GM13976 (cell line): ENCODE measurements at regions not wholly inside any gene's neighbourhood (a gene's known extent, or its start where the extent isn't known, plus 50 kb on each side); places are given as distances from the start of the nearest gene placed in this dataset.

Source experiments
- DNase-seq: peaks from one replicate; pipeline ENCODE4 v3.0.0; 2012; ENCODE audit warnings: low spot score
- in situ Hi-C: fragments of 300-500 bp; cut with MboI; formaldehyde crosslinking; loops from one replicate; pipeline ENCODE4 v1.12.0; 2022; ENCODE audit warnings: low sequenced_read_pairs, mixed read lengths, inconsistent platforms; ENCODE audit not compliant: unreplicated experiment
- TF ChIP-seq, protein P1 (sequence below): IDR thresholded peaks from 2 replicates; pipeline ENCODE4 v1.5.1; 2012; ENCODE audit warnings: borderline replicate concordance, mild to moderate bottlenecking; ENCODE audit not compliant: insufficient read depth; ENCODE audit errors: extremely low read depth, missing control alignments, control extremely low read depth

DNA sequence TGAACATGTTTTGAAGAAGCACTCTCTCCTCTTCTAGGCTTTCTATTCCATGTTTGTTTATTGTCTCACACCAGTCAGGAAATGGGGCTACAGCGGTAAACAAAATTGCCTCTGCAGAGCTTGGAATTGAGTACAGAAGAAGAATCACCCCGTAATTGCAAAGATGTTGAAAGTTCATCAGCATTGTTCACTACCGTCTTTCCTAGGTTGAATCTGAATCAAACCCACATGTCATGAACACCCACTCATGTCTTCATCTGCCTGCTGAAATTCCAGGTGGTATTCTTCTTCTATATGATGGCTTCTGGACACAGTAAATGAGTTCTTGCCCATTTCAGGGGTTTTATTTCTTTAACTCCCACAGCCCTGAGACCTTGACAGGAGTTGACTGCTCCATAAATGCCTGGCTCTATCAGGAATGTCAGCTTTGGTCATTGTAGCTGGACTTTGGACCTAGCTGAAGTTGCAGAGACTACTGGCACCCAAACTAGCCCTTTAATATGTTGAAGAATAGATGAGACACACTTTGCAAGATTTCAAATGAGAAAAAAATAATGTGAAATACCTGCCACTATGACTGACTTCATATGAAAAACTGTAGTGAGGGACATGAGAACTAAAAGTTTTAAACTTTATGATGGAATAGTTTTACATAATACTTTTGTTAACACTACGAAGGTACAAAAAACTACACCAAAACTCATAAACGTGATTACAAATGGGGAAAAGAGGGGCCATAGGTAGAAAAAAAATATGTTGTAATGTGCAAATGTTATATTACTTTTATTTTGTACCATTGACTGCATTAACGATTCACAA is 1235.3 kb upstream of the ZEB2 start:
- TF ChIP-seq, protein P1, sequence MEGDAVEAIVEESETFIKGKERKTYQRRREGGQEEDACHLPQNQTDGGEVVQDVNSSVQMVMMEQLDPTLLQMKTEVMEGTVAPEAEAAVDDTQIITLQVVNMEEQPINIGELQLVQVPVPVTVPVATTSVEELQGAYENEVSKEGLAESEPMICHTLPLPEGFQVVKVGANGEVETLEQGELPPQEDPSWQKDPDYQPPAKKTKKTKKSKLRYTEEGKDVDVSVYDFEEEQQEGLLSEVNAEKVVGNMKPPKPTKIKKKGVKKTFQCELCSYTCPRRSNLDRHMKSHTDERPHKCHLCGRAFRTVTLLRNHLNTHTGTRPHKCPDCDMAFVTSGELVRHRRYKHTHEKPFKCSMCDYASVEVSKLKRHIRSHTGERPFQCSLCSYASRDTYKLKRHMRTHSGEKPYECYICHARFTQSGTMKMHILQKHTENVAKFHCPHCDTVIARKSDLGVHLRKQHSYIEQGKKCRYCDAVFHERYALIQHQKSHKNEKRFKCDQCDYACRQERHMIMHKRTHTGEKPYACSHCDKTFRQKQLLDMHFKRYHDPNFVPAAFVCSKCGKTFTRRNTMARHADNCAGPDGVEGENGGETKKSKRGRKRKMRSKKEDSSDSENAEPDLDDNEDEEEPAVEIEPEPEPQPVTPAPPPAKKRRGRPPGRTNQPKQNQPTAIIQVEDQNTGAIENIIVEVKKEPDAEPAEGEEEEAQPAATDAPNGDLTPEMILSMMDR = no peak
- in situ Hi-C loops = no loop called here

DNA sequence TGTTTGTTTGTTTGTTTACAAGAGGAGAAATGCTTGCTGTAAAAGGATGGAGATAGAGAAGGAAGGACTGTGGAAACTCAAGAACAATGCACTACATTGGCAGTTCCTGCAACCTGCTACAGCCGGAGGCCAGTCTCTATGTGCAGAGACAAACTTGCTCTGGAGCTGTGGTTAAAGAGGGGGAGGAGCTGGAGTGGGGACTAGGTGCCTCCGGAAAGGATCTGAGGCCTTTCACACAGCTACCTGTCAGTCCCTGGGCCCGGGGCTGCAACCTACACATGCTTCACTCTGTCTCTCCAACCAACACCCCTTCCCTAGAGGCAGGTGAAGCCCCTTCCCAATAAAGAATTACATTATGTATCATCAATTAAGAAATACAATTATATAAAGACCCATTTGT is 1234.0 kb upstream of the ZEB2 start:
- in situ Hi-C loops = no loop called here
- no peak for DNase-seq
- TF ChIP-seq, protein P1 = no peak

More for the DNA sequence above, 1235.3 kb upstream of the ZEB2 start:
- no peak for DNase-seq

DNA sequence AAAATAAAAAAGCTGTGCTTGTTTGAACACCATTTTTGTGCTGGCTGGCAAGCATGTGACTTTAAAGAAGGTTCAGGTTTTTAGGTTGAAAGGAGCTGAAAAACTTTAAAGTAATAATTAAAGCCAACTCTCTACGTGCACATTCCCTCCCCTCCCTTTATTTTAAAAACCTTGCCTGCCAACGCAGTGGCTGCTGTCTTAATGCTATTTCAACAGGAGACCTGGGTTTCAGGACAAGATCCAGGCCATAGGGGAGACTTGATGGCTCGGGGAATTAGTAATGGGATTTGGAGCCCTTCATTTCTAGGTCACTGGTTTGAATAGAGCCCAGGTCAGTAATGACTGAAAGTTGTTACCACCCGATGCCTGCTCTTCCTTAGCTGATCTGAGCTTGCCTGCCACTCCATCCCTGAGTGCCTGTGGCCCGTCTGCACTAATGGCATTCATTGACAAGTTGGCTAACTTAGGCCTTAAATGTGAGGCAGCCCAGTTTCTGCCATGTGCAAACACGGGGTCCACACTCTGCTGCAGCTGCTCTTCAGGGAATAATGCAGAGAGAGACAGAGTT is 1233.2 kb upstream of the ZEB2 start:
- DNase-seq = no peak
- in situ Hi-C loops = no loop called here
- TF ChIP-seq, protein P1 = no peak

DNA sequence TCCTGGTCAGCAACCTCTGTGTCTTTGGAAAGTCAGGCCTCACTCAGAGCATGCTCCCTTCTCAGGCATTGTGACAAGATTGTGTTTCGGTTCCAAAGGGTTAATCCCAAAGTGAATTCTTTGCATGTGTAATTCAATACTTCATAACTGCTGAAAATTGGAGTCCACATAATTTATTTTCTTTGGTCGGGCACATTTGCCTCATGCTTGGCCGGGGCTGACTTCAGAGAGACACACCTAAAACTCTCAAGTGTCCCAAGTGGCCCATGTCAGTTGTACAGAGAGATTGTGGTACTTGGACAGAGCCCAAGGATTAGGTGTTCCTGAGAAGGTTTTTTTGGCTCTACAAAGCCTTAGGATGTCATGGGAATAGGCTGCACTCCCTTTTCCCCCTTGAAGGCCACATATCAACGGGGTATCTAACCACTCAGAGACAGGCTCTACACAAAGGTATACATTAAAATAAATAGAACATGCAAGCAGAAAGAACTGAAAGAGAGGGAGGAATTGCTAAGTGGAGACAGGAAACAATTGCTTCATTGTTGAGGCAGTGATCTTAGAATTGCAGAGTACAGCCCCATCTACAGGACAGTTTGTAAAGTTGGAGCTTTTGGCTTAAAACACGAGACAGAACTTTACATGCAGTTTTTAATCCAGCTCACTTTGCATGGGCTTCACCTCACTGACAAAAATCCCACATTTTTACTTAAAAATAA is 1232.3 kb upstream of the ZEB2 start:
- TF ChIP-seq, protein P1 = peak; percentile 52
- peak; percentile 10 for DNase-seq
- in situ Hi-C loops = no loop called here

DNA sequence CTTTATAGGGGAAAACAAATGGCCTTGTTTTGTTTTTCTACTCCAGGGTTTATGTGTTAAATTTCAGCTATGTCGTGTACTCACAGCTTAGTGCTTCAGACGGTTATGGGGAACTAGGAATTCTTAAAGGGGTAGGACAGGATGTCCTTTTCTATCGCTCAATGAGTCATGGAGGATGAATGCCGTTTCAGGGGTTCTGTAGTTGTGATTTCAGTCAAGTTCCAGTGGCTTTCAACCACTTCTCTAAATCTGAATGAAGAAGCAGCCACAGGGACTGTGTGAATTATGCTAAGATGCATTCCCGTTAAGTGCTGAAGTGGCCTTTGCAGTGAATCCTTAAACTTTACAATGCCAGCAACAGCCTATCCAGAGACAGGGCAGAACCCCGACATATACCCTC is 1231.7 kb upstream of the ZEB2 start:
- in situ Hi-C loops = no loop called here
- DNase-seq = peak; percentile 11
- TF ChIP-seq, protein P1 = no peak

DNA sequence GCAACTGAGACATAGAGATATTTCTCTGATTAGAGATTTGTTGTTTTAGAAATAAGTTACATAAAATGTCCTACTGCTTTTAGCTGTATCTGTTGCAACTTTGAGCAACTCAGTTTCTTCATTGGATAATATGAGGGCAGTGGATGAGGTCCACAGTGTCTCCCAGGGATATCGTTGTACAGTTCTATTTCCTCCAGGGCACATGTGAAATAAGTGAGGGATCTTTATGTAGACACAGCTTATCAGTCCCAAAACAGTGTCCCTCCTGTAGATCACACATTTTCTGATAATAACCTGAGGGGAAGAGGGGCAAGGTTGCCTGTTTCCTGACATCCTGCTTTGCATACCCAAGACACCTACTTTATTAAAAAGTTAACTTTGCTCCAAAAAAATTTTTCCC is 1231.2 kb upstream of the ZEB2 start:
- TF ChIP-seq, protein P1 = no peak
- in situ Hi-C loops = no loop called here
- no peak for DNase-seq
